Astrocyte (in vitro differentiated cells and primary cell): ENCODE measurements at regions not wholly inside any gene's neighbourhood (a gene's known extent, or its start where the extent isn't known, plus 50 kb on each side); places are given as distances from the start of the nearest gene placed in this dataset.

Experiments used
- DNase-seq: peaks from one replicate; pipeline ENCODE4 v3.0.0-alpha.2; 2010; ENCODE audit warnings: low read depth
- FAIRE-seq: peaks from 2 replicates; lab custom pipeline; 2011; peaks lifted over from hg19 to GRCh38; lab: Jason Lieb, UNC
- H2AFZ ChIP-seq: 2 replicates; pipeline ENCODE4 v1.6.0; 2012; ENCODE audit warnings: low read depth, low read length, inconsistent platforms
- H3K27ac ChIP-seq: 2 replicates; pipeline ENCODE4 v1.5.1; 2011; ENCODE audit warnings: low read depth, low read length, inconsistent platforms
- H3K27me3 ChIP-seq: 2 replicates; pipeline ENCODE4 v1.6.0; 2011; ENCODE audit warnings: low read length, inconsistent platforms; ENCODE audit not compliant: insufficient read depth
- H3K36me3 ChIP-seq: 2 replicates; pipeline ENCODE4 v1.5.1; 2011; ENCODE audit warnings: low read length, inconsistent platforms; ENCODE audit not compliant: insufficient read depth
- H3K4me1 ChIP-seq: 2 replicates; pipeline ENCODE4 v1.5.1; 2011; ENCODE audit warnings: low read length, inconsistent platforms; ENCODE audit not compliant: insufficient read depth
- H3K4me2 ChIP-seq: 2 replicates; pipeline ENCODE4 v1.6.0; 2012; ENCODE audit warnings: low read length, inconsistent platforms
- H3K4me3 ChIP-seq: 2 replicates; pipeline ENCODE4 v1.5.1; 2011; ENCODE audit warnings: low read depth, mild to moderate bottlenecking, low read length, inconsistent platforms; ENCODE audit not compliant: insufficient read depth
- H3K79me2 ChIP-seq: 2 replicates; pipeline ENCODE4 v1.6.0; 2012; ENCODE audit warnings: mild to moderate bottlenecking, low read length, inconsistent platforms; ENCODE audit not compliant: insufficient read depth
- H3K9ac ChIP-seq: 2 replicates; pipeline ENCODE4 v1.6.0; 2012; ENCODE audit warnings: mild to moderate bottlenecking, low read length, inconsistent platforms
- H3K9me3 ChIP-seq: 2 replicates; pipeline ENCODE4 v1.5.1; 2012; ENCODE audit warnings: low read depth, mild to moderate bottlenecking, low read length, inconsistent platforms; ENCODE audit not compliant: insufficient read depth
- H4K20me1 ChIP-seq: 2 replicates; pipeline ENCODE4 v1.6.0; 2012; ENCODE audit warnings: low read length, inconsistent platforms; ENCODE audit not compliant: insufficient read depth
- H3K27ac Mint-ChIP-seq: one replicate; pipeline ENCODE4 v1.8.0; 2021; ENCODE audit warnings: mild to moderate bottlenecking, mixed read lengths; ENCODE audit not compliant: unreplicated experiment
- H3K27me3 Mint-ChIP-seq: one replicate; pipeline ENCODE4 v1.8.0; 2021; ENCODE audit warnings: low read depth, mixed read lengths; ENCODE audit not compliant: unreplicated experiment
- H3K36me3 Mint-ChIP-seq: one replicate; pipeline ENCODE4 v1.8.0; 2021; ENCODE audit warnings: low read depth, mixed read lengths; ENCODE audit not compliant: unreplicated experiment
- H3K4me1 Mint-ChIP-seq: one replicate; pipeline ENCODE4 v1.8.0; 2021; ENCODE audit warnings: low read depth, mixed read lengths; ENCODE audit not compliant: unreplicated experiment
- H3K4me3 Mint-ChIP-seq: one replicate; pipeline ENCODE4 v1.8.0; 2021; ENCODE audit warnings: mild to moderate bottlenecking, moderate library complexity, mixed read lengths; ENCODE audit not compliant: unreplicated experiment
- H3K9me3 Mint-ChIP-seq: one replicate; pipeline ENCODE4 v1.8.0; 2021; ENCODE audit warnings: mild to moderate bottlenecking, mixed read lengths; ENCODE audit not compliant: unreplicated experiment
- CTCF ChIP-seq: IDR thresholded peaks from 2 replicates; pipeline ENCODE4 v1.5.1; 2011; ENCODE audit warnings: low read depth, mild to moderate bottlenecking, inconsistent platforms, low read length, moderate library complexity; ENCODE audit not compliant: insufficient read depth
- EZH2 ChIP-seq: IDR thresholded peaks from 2 replicates; pipeline ENCODE4 v1.6.1; 2012; ENCODE audit warnings: mild to moderate bottlenecking, low read length, inconsistent platforms; ENCODE audit not compliant: insufficient read depth

GRCh38 chr2:106704798-106705197 is 181.2 kb downstream of the ST6GAL2 start:
- Histone ChIP-seq H3K79me2 (no peaks in the 10 kb centered on the region), H3K4me2 (no peak overlapping the region), H3K9ac (no peak overlapping the region), H3K27me3 (no peaks in the 10 kb centered on the region), H3K4me1 (no peaks in the 10 kb centered on the region), H4K20me1 (no peaks in the 10 kb centered on the region), H2AFZ (no peak overlapping the region), H3K36me3 (no peaks in the 10 kb centered on the region), H3K4me3 (no peak overlapping the region), H3K9me3 (no peaks in the 10 kb centered on the region), H3K27ac (no peak overlapping the region)
- FAIRE-seq: no peak
- Mint-ChIP-seq H3K27me3 (no peaks in the 10 kb centered on the region), H3K4me1 (peaks cover 9% of the 10 kb centered on the region), H3K36me3 (no peaks in the 10 kb centered on the region), H3K27ac (no peak overlapping the region), H3K4me3 (no peak overlapping the region), H3K9me3 (no peaks in the 10 kb centered on the region)
- TF ChIP-seq CTCF (no peak), EZH2 (no peak)
- DNase-seq: no peak

GRCh38 chr2:106705877-106706276 is 180.1 kb downstream of the ST6GAL2 start:
- H3K36me3 ChIP-seq: no peaks in the 10 kb centered on the region
- no peaks in the 10 kb centered on the region for H3K27me3 ChIP-seq
- H3K4me3 ChIP-seq: no peak overlapping the region
- H3K4me2 ChIP-seq: no peak overlapping the region
- peaks cover 9% of the 10 kb centered on the region for H3K4me1 Mint-ChIP-seq
- H2AFZ ChIP-seq: no peak overlapping the region
- H3K4me1 ChIP-seq: no peaks in the 10 kb centered on the region
- FAIRE-seq (no peak), DNase-seq (no peak)
- no peak overlapping the region for H3K9ac ChIP-seq
- H3K79me2 ChIP-seq: no peaks in the 10 kb centered on the region
- no peaks in the 10 kb centered on the region for H3K27me3 Mint-ChIP-seq
- H3K27ac Mint-ChIP-seq: no peak overlapping the region
- H3K36me3 Mint-ChIP-seq: no peaks in the 10 kb centered on the region
- H4K20me1 ChIP-seq: no peaks in the 10 kb centered on the region
- H3K9me3 Mint-ChIP-seq: no peaks in the 10 kb centered on the region
- no peak overlapping the region for H3K27ac ChIP-seq
- TF ChIP-seq EZH2: no peak
- TF ChIP-seq CTCF: no peak
- no peak overlapping the region for H3K4me3 Mint-ChIP-seq
- no peaks in the 10 kb centered on the region for H3K9me3 ChIP-seq

GRCh38 chr2:106706283-106706682 is 179.7 kb downstream of the ST6GAL2 start:
- Mint-ChIP-seq H3K4me3 (no peak overlapping the region), H3K27me3 (no peaks in the 10 kb centered on the region), H3K36me3 (no peaks in the 10 kb centered on the region), H3K27ac (no peak overlapping the region), H3K4me1 (peaks cover 9% of the 10 kb centered on the region), H3K9me3 (no peaks in the 10 kb centered on the region)
- H4K20me1 ChIP-seq: no peaks in the 10 kb centered on the region
- H3K4me3 ChIP-seq: no peak overlapping the region
- H3K79me2 ChIP-seq: no peaks in the 10 kb centered on the region
- H3K9me3 ChIP-seq: no peaks in the 10 kb centered on the region
- DNase-seq (no peak), FAIRE-seq (no peak)
- H3K36me3 ChIP-seq: no peaks in the 10 kb centered on the region
- H3K27ac ChIP-seq: no peak overlapping the region
- TF ChIP-seq EZH2 (no peak), CTCF (no peak)
- H3K4me1 ChIP-seq: no peaks in the 10 kb centered on the region
- H2AFZ ChIP-seq: no peak overlapping the region
- H3K4me2 ChIP-seq: no peak overlapping the region
- no peaks in the 10 kb centered on the region for H3K27me3 ChIP-seq
- no peak overlapping the region for H3K9ac ChIP-seq
